ENCODE measurements at regions not wholly inside any gene's neighbourhood (a gene's known extent, or its start where the extent isn't known, plus 50 kb on each side); places are given as distances from the start of the nearest gene placed in this dataset.

DNA sequence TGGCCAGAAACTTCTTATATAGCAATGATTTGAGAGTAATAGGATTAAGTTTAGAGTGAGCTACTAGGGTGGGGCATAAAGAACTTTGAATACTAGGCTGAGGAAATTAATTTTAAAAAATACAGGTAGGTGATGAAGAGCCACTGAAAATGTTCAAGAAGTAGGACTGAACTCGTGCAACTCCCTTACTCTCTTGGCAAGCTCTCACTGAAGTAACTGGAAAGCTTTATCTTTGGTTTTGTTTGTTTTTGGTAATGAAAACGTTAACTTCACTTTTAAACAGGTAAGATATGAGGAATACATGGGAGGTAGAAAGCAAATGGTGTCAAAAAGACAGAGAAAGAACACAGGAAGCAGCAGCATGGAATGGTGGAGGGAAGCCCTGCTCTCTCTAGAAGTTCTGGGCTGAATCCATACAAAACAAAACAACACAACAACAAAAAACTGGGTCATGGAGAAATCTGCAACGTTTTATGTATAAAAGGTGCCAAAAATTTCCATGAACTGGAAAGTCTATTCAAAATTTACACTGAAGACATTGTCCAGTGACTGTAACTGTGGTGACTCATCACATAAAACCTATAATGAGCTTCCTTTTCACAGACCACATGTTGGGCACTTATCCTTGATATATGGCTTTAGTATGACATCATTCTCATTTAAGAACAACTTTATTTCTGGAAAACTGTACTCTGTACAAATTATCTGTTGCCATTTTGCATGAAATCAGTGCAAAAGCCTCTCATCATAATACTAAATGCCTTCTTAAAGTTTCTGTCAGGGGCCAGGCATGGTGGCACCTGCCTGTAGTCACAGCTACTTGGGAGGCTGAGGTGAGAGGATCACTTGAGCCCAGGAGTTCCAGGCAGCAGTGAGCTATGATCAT lies 91.2 kb upstream of the CHD1 start:
- H3K27ac Mint-ChIP-seq = no peak overlapping the region
- Histone ChIP-seq H3K27ac (ENCODE audit: low read length in 2 of 2) (no peak overlapping the region), H3K4me1 (ENCODE audit: control insufficient read depth in 2 of 2, insufficient read depth in 2 of 2, low read length in 2 of 2) (peaks cover under 1 to 8% of the 10 kb centered on the region in 2 donors), H3K27me3 (replicated peaks in 1 of 4; ENCODE audit: control extremely low read depth in 1 of 4, control insufficient read depth in 3 of 4, insufficient read depth in 4 of 4, low read length in 3 of 4) (no peaks in the 10 kb centered on the region), H2AFZ (ENCODE audit: insufficient read depth, low read depth, low read length, poor library complexity, severe bottlenecking) (no peak overlapping the region), H3K4me2 (replicated peaks; ENCODE audit: low read depth, low read length, poor library complexity, severe bottlenecking) (no peak overlapping the region), H3K36me3 (replicated peaks in 1 of 2; ENCODE audit: control extremely low read depth in 1 of 2, control insufficient read depth in 1 of 2, extremely low read depth in 1 of 2, insufficient read depth in 2 of 2, low read length in 1 of 2) (no peaks in the 10 kb centered on the region), H3K4me3 (ENCODE audit: control extremely low read depth in 1 of 5, extremely low read depth in 1 of 5, insufficient read depth in 1 of 5, low read depth in 2 of 5, low read length in 4 of 5) (no peak overlapping the region), H3K9me3 (ENCODE audit: control extremely low read depth in 1 of 3, control insufficient read depth in 2 of 3, insufficient read depth in 1 of 3, low read length in 2 of 3) (no peaks in the 10 kb centered on the region), H4K20me1 (ENCODE audit: control insufficient read depth, insufficient read depth, low read length, poor library complexity, severe bottlenecking) (no peaks in the 10 kb centered on the region), H3K79me2 (ENCODE audit: control insufficient read depth, insufficient read depth, low read length) (no peaks in the 10 kb centered on the region), H3K9ac (ENCODE audit: low read length) (no peak overlapping the region)
- intact Hi-C loops (cut with micrococcal nuclease) = no loop called here
- TF ChIP-seq EZH2 (IDR thresholded peaks at IDR 0.05; ENCODE audit: borderline replicate concordance, insufficient read depth, low read depth, low read length, poor library complexity, severe bottlenecking) = no peak
- TF ChIP-seq, protein P1, sequence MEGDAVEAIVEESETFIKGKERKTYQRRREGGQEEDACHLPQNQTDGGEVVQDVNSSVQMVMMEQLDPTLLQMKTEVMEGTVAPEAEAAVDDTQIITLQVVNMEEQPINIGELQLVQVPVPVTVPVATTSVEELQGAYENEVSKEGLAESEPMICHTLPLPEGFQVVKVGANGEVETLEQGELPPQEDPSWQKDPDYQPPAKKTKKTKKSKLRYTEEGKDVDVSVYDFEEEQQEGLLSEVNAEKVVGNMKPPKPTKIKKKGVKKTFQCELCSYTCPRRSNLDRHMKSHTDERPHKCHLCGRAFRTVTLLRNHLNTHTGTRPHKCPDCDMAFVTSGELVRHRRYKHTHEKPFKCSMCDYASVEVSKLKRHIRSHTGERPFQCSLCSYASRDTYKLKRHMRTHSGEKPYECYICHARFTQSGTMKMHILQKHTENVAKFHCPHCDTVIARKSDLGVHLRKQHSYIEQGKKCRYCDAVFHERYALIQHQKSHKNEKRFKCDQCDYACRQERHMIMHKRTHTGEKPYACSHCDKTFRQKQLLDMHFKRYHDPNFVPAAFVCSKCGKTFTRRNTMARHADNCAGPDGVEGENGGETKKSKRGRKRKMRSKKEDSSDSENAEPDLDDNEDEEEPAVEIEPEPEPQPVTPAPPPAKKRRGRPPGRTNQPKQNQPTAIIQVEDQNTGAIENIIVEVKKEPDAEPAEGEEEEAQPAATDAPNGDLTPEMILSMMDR (IDR thresholded peaks at IDR 0.05) = no peak
- DNase-seq (no peak), ATAC-seq (ENCODE audit: low read depth) (no peak)
- H3K9me3 Mint-ChIP-seq (ENCODE audit: insufficient read depth) = no peaks in the 10 kb centered on the region
- ChIA-PET POLR2A (no interaction called here), CTCF (interaction anchor here (0.5 to 1.7 kb wide), 2 partner anchors 15 to 28 kb away, joined by 4 to 5 read pairs; no protein-coding TSS in a partner anchor)
- peaks cover 3% of the 10 kb centered on the region for H3K4me1 Mint-ChIP-seq
- WGBS (ENCODE audit: insufficient coverage) = 29% methylated on average over 1 of the region's 3 CpGs
- H3K27me3 Mint-ChIP-seq = no peaks in the 10 kb centered on the region
- no peak overlapping the region for H3K4me3 Mint-ChIP-seq

DNA sequence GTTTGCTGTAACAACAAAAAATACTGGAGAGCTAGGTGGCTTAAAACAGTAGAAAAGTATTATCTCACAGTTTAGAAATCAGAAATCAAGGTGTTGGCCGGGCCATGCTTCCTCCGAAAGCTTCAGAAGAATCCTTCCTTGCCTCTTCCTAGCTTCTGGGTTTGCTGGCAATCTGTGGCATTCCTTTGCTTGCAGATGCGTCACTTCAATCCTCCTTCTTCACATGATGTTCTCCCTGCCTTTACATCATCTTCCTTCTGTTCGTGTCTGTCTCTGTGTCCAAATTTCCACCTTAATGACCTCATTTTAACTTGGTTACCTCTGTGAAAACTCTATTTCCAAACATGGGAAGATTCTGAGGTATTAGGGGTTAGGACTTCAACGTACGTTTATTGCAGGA lies 90.4 kb upstream of the CHD1 start:
- H3K27ac Mint-ChIP-seq = no peak overlapping the region
- Histone ChIP-seq H3K4me3 (ENCODE audit: control extremely low read depth in 1 of 5, extremely low read depth in 1 of 5, insufficient read depth in 1 of 5, low read depth in 2 of 5, low read length in 4 of 5) (no peak overlapping the region), H3K9me3 (ENCODE audit: control extremely low read depth in 1 of 3, control insufficient read depth in 2 of 3, insufficient read depth in 1 of 3, low read length in 2 of 3) (no peaks in the 10 kb centered on the region), H3K4me1 (ENCODE audit: control insufficient read depth in 2 of 2, insufficient read depth in 2 of 2, low read length in 2 of 2) (peaks cover 0 to under 1% of the 10 kb centered on the region in 2 donors), H4K20me1 (ENCODE audit: control insufficient read depth, insufficient read depth, low read length, poor library complexity, severe bottlenecking) (no peaks in the 10 kb centered on the region), H3K79me2 (ENCODE audit: control insufficient read depth, insufficient read depth, low read length) (no peaks in the 10 kb centered on the region), H3K27me3 (replicated peaks in 1 of 4; ENCODE audit: control extremely low read depth in 1 of 4, control insufficient read depth in 3 of 4, insufficient read depth in 4 of 4, low read length in 3 of 4) (no peaks in the 10 kb centered on the region), H3K9ac (ENCODE audit: low read length) (no peak overlapping the region), H2AFZ (ENCODE audit: insufficient read depth, low read depth, low read length, poor library complexity, severe bottlenecking) (no peak overlapping the region), H3K36me3 (replicated peaks in 1 of 2; ENCODE audit: control extremely low read depth in 1 of 2, control insufficient read depth in 1 of 2, extremely low read depth in 1 of 2, insufficient read depth in 2 of 2, low read length in 1 of 2) (no peaks in the 10 kb centered on the region), H3K27ac (ENCODE audit: low read length in 2 of 2) (no peak overlapping the region), H3K4me2 (replicated peaks; ENCODE audit: low read depth, low read length, poor library complexity, severe bottlenecking) (no peak overlapping the region)
- H3K27me3 Mint-ChIP-seq = no peaks in the 10 kb centered on the region
- H3K9me3 Mint-ChIP-seq (ENCODE audit: insufficient read depth) = no peaks in the 10 kb centered on the region
- no peak for ATAC-seq (ENCODE audit: low read depth)
- TF ChIP-seq, protein P1 (IDR thresholded peaks at IDR 0.05) = no peak
- no peak for TF ChIP-seq EZH2 (IDR thresholded peaks at IDR 0.05; ENCODE audit: borderline replicate concordance, insufficient read depth, low read depth, low read length, poor library complexity, severe bottlenecking)
- H3K4me3 Mint-ChIP-seq = no peak overlapping the region
- ChIA-PET CTCF (no interaction called here), POLR2A (no interaction called here)
- intact Hi-C loops (cut with micrococcal nuclease) = no loop called here
- 93% methylated on average over 3 of the region's 6 CpGs for WGBS (ENCODE audit: insufficient coverage)
- H3K4me1 Mint-ChIP-seq = peaks cover 2% of the 10 kb centered on the region
- no peak for DNase-seq

Measured in B cell (primary cell).